NCI-H2171 (cell line): ENCODE measurements at regions not wholly inside any gene's neighbourhood (a gene's known extent, or its start where the extent isn't known, plus 50 kb on each side); places are given as distances from the start of the nearest gene placed in this dataset.
"Not testable (repeated sequence)": the region's sequence is repeated elsewhere in the genome, so short reads cannot be mapped to it uniquely, and the experiment has no call there.

Experiments
- DNase-seq: peaks from one replicate; lab custom pipeline; 2025; lab: John Stamatoyannopoulos, UW

DNA sequence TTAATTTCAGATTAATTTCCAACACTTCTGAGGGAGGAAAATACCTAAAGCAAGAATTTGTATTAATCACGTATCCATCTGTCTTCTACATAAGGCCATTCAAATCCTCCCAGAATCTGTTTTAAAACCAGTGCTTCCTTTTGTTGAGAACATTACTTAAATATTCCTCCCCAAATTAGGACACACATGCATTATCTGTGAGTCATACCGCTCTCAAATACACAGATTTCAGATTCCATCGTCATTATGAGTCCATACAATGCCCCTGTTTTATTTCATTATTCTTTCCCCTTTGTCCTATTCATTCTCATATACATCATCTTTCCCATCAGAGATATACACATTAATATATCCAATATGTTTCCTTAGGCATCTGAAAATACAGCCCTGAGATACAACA lies 57.3 kb upstream of the PRSS12 start:
- no peak for DNase-seq

DNA sequence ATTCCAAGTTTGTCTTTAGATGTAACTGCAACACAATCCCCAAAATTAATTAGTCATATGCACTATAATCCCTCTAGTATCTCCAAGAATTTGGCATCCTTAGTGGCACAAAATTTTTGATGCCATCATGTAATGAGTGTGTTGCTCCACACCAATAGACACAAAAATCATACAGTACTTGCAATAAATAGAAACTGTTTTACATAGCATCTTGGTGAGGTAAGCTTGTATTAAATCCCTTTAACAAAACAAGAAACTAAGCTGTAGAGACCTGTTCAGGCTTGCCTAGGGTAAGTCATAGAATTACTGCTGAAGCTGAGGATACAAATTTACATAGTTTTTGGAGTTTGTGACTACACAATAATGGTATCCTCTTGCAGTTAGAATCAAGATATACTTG lies 64.5 kb upstream of the PRSS12 start:
- DNase-seq, result no peak

- not testable (repeated sequence) for DNase-seq
These were observed 65.0 kb upstream of the PRSS12 start for GRCh38 chr4:118417800-118418199.

DNA sequence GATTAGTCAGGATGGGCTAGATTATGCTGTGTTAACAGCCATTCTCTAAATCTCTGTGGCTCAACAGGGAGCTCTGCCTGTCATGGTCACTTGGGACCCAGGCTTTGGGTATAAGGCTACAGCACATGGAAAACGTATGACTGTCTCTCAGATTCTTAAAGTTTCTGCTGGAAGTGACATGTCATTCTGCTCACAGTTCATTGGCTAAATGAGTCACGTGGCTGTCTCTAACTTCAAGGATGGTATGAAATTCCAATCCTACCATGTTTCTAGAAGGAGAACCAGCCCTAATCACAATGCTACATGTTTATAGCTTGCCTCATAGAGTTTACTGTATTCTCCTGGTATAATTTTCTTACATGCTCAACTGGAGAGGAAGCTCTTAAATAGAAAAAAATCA lies 65.6 kb upstream of the PRSS12 start:
- DNase-seq, result not testable (repeated sequence)

- DNase-seq, result not testable (repeated sequence)
These were observed 66.8 kb upstream of the PRSS12 start for GRCh38 chr4:118419626-118420025.

- DNase-seq, result peak; percentile 1
These were observed 71.3 kb upstream of the PRSS12 start for GRCh38 chr4:118424062-118424461.

- not testable (repeated sequence) for DNase-seq
These were observed 76.1 kb upstream of the PRSS12 start for GRCh38 chr4:118428881-118429280.

DNA sequence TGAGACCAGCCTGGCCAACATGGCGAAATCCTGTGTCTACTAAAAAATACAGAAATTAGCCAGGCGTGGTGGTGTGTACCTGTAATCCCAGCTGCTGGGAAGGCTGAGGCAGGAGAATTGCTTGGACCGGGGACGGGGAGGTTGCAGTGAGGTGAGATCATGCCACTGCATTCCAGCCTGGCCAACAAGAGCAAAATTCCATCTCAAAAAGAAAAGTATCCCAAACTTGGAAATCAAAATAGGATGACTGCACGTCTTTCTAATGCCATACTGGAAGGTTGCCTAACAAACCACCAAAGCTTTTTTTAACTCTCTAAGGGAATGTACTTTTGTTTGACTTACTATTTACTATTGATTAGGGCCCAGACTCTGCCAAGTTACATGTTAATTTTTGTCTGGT lies 79.6 kb upstream of the PRSS12 start:
- DNase-seq, result not testable (repeated sequence)

DNA sequence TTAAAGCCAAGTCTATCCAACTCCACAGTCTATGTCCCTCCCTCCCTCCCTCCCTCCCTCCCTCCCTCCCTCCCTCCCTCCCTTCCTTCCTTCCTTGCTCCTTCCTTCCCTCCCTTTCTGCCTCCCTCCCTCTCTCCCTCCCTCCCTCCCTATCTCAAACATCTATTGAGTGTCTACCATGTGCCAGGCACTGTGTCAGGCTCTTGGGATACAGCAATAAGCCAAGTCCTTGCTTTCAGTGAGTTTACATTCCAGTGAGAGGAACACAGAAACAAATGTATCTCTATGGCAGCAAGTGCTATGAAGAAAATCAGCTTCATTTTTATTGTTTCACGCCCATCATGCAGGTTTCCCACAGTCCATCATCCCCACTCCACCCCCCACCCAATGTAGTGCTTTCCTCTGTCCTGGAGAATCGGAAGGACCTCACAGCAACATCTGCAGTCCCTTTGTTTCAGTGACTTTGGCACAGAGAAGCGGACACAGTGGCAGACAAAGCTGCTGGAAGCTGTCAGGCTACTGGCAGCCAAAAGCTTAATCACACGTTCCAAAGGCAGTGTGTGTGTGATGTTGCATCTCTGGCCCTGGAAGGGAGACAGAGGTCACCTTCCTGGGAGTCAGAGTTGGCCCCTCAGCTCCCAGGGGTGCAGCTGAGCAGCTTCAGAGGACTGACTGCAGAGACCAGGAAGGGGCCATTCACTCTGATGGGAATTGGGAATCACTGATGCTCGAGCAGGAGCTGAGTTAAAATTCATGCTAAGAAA lies 81.0 kb upstream of the PRSS12 start:
- not testable (repeated sequence) for DNase-seq

DNA sequence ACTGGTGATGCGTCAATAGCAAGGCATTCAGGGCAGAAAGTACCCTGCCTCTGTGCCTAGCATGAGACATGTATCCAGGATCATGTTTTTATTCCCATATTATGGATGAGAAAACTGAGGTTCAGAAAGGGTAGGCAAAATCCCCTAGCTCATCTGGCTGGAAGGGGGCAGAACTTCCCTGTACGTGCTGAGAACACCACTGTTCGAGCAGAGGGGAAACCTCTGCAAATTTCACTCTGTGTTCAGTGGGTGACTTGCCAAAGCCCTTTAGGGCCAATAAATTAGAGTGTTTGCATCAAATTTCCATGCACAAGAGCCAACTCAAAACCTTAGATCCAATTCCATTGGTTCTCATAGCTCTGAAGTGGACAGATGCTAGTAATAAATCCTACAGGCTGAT lies 82.6 kb upstream of the PRSS12 start:
- DNase-seq, result not testable (repeated sequence)

- not testable (repeated sequence) for DNase-seq
These were observed 89.5 kb upstream of the PRSS12 start for GRCh38 chr4:118442115-118442837.

DNA sequence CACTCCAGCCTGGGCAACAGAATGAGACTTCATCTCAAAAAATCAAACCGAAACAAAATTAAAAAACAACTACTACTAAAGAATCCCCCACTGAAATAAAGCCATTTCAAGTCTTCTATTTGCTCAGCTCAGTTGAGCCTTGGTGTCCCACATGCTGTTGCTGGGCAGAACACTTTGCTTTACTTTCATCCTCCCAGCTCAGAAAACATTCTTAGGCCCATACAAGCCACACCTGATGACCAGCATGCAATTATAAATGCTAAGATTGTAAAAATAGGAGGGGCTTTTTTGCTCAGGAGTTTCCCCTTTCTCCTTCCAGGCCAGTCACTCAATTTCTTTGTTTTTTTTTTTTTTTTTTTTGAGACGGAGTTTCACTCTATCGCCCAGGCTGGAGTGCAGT lies 94.6 kb upstream of the PRSS12 start:
- DNase-seq, result not testable (repeated sequence)

DNA sequence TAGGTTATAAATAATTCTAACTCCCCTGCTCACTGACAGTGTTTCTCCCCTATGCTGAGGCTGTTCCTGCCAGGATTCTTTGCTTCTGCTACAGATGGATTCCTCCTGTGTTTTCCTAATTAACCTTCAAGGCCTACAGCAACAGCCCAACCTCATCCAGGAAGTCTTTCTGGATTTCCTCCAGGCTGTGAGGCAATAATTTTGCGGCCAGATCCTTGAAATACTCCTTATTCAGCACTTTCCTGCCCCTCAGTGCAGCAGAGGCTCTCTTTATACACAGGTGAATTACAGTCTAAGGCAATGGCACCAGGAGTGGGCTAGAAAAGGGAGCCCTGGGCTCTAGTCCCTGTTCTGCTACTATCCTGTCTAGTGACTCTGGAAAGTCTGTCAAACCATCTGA lies 102.1 kb upstream of the PRSS12 start:
- DNase-seq, result not testable (repeated sequence)

DNA sequence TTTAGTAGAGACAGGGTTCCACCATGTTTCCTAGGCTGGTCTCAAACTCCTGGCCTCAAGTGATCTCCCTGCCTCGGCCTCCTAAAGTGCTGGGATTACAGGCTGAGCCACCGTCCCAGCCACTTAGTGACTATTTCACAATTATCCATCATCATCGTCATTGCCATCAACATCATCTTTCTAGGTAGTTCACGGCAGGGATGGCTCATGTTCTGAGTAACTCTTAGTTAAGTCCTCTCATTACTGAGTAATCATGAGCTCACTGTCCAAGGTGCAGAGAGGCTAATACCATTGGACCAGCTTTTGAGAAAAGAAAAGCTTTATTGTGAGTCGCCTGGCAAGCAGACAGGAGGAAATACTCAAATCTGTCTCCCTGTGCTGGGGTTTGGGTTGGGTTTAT lies 108.6 kb upstream of the PRSS12 start:
- DNase-seq, result not testable (repeated sequence)

DNA sequence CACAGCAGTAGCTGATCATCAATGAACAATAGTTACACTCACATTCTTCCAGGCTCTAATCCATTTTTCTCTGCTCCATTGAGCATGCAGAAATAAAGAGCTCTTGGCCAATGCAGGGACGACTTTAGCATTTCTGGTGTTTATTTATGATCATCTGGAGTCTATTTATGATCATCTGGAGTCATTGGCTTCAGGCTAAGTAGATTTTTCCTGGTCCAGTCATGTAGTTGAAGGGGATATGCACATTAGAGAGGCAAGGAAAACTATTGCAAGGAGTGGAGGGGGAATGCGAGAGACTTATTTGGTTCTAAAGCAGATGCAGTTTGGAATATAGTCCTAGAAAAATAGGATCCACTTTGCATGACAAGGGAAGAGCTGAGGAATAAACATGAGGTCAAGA lies 113.0 kb upstream of the PRSS12 start:
- DNase-seq, result not testable (repeated sequence)

GRCh38 chr4:118474001-118474626 lies 121.3 kb upstream of the PRSS12 start:
- DNase-seq, result not testable (repeated sequence)

- not testable (repeated sequence) for DNase-seq
These were observed 122.0 kb upstream of the PRSS12 start for GRCh38 chr4:118474771-118475170.

DNA sequence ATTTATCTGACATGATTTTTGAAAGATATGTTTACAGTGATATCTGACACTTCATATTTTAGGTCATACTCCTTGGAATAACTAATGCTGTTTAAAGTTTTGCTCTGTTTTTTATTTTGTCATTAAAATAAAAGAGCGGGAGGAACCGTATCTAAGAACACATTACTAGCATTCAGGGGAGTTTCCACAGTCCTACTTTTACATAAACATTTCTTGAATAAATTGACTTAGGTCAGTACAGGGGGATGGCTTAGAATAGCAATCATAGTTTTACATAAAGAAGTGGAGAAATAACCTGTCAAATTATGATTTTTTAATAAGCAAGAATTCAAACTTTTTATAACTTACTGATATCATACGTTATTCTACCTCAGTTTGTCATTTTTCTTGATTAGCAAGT lies 123.1 kb upstream of the PRSS12 start:
- DNase-seq, result not testable (repeated sequence)

DNA sequence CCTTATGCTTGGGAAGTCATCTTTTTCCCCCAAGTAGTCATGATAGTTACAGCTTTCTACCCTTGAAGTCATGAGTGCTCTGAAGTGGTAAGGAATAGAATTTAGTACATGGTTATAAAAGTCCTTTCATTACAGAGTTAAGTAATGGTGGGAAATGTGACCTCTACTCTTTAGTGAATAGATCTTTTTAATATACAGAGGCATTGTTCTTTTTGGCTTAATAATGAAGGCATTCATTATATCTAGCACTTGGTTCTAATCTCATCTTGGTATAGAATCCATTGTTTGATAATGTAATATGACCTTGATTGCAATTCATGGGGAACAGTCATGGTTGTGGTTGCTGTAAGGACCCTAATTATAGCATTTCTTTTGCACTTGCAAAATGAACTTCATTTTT lies 125.0 kb upstream of the PRSS12 start:
- not testable (repeated sequence) for DNase-seq

- not testable (repeated sequence) for DNase-seq
These were observed 133.1 kb upstream of the PRSS12 start for GRCh38 chr4:118485801-118486314.

DNA sequence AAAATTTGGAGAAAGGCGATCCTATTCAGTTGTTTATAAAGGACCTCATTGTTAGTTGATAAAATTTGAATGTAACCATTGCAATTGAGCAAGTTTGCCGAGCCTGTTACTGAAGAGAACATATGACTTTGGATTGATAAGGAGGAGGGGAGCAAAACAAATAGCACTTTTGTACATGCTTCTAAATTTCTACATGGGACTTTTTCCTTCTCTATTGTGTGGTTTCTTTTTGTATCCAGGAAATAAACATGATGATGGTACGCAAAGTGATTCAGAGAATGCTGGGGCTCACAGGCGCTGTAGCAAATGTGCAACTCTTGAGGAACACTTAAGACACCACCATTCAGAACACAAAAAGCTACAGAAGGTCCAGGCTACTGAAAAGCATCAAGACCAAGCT lies 140.2 kb upstream of the PRSS12 start:
- not testable (repeated sequence) for DNase-seq

DNA sequence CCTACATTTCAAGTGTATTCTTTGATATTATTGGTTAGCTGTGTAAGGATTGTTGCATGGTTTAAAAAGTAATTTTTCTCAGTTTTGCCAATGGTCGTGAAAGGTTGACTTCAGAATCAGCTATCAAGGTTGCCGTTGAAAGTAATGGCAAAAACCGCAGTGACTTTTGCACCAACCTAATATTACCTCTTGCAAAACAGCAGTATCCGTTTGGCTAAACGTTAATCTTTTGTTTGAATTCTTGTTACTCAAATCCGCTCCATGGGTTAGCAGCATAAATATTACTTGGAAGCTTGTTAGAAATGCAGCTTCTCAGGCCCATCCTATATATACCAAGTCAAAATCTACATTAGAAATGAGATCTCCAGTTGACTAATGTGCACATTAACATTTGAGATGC lies 141.6 kb upstream of the PRSS12 start:
- DNase-seq, result not testable (repeated sequence)

- DNase-seq, result not testable (repeated sequence)
These were observed 150.2 kb upstream of the PRSS12 start for GRCh38 chr4:118502967-118503366.
